ENCODE measurements at regions not wholly inside any gene's neighbourhood (a gene's known extent, or its start where the extent isn't known, plus 50 kb on each side); places are given as distances from the start of the nearest gene placed in this dataset.

DNA sequence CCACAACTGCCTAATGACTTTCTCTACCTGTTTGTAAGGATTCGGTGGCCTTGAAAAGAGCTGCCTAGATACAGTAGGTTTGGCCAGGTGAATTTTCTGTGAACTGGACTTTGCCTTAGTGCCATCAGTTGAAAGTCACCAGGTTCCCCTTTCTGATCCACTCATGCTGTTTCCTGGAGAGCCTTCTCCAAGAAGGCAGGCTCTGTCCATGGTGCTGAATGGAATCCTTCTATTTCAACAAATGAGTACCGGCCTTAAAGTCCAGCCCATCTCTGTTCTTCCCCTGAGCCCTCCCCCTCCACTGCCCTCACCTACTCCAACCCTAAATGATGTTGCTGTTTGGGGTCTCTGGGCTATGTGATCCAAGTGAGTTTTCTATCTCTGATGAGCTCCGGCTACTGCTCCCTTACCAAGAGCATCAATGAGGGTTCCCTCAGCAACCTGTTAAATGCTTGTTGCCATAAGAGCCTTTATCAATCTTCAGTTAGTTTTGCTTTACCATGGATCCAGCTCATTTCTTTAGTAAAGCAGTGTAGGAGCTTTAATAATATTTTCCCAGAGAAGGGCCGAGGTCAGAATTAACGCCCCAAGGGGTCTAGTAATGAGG, 500.4 kb downstream of the PTPRU start:
- Histone ChIP-seq H3K36me3 (no peaks in the 10 kb centered on the region), H3K4me3 (ENCODE audit: low read depth in 1 of 2, low read length in 1 of 2) (no peak overlapping the region), H3K9me3 (no peaks in the 10 kb centered on the region), H3K4me1 (ENCODE audit: control insufficient read depth in 1 of 2, insufficient read depth in 1 of 2, low read depth in 1 of 2, low read length in 1 of 2) (no peaks in the 10 kb centered on the region), H3K27ac (no peak overlapping the region), H3K27me3 (no peaks in the 10 kb centered on the region)
- TF ChIP-seq, protein P1, sequence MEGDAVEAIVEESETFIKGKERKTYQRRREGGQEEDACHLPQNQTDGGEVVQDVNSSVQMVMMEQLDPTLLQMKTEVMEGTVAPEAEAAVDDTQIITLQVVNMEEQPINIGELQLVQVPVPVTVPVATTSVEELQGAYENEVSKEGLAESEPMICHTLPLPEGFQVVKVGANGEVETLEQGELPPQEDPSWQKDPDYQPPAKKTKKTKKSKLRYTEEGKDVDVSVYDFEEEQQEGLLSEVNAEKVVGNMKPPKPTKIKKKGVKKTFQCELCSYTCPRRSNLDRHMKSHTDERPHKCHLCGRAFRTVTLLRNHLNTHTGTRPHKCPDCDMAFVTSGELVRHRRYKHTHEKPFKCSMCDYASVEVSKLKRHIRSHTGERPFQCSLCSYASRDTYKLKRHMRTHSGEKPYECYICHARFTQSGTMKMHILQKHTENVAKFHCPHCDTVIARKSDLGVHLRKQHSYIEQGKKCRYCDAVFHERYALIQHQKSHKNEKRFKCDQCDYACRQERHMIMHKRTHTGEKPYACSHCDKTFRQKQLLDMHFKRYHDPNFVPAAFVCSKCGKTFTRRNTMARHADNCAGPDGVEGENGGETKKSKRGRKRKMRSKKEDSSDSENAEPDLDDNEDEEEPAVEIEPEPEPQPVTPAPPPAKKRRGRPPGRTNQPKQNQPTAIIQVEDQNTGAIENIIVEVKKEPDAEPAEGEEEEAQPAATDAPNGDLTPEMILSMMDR (IDR thresholded peaks at IDR 0.05) = no peak

DNA sequence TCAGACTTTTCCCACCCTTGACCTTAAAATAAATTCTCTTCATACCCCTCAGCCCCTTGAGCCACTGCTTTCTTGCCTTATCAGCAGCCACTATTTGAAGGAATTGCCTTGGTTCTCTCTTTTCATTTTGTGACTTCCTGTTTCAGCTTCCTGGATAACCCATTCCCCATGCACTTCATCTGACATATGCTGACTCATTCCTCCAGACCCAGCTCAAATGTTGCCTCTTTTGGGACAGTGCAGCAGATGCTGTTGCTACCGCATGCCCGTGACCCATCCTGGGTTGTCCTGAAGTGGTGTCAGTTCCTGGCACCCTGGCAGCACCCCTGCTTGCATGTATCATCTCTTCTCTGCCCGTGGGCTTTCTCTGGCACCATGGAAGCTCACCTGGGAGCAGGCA, 496.1 kb downstream of the PTPRU start:
- Histone ChIP-seq H3K4me1 (ENCODE audit: control insufficient read depth in 1 of 2, insufficient read depth in 1 of 2, low read depth in 1 of 2, low read length in 1 of 2) (no peaks in the 10 kb centered on the region), H3K36me3 (no peaks in the 10 kb centered on the region), H3K4me3 (ENCODE audit: low read depth in 1 of 2, low read length in 1 of 2) (no peak overlapping the region), H3K9me3 (no peaks in the 10 kb centered on the region), H3K27me3 (no peaks in the 10 kb centered on the region), H3K27ac (no peak overlapping the region)
- TF ChIP-seq, protein P1 (IDR thresholded peaks at IDR 0.05) = no peak

DNA sequence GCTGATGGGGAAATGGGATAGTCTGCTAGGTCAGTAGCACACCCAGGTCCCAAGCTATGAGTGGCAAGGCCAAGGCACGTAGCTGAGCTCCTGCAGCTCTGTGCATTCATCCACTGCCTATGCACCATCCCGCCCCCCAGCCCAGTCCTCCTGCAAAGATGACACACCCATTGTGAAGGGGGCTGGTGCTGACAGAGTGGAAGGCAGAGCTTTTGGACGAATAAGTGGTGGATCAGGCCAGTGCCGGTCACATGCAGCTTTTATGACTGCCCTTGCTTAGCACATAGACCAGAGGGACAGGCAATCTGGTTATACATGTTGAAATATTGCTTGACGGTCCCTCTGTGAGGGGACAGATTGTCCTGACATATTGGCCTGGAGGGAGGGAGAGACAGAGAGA, 494.3 kb downstream of the PTPRU start:
- Histone ChIP-seq H3K27ac (no peak overlapping the region), H3K4me3 (ENCODE audit: low read depth in 1 of 2, low read length in 1 of 2) (no peak overlapping the region), H3K36me3 (no peaks in the 10 kb centered on the region), H3K9me3 (no peaks in the 10 kb centered on the region), H3K27me3 (no peaks in the 10 kb centered on the region), H3K4me1 (ENCODE audit: control insufficient read depth in 1 of 2, insufficient read depth in 1 of 2, low read depth in 1 of 2, low read length in 1 of 2) (no peaks in the 10 kb centered on the region)
- TF ChIP-seq, protein P1 (IDR thresholded peaks at IDR 0.05) = no peak

DNA sequence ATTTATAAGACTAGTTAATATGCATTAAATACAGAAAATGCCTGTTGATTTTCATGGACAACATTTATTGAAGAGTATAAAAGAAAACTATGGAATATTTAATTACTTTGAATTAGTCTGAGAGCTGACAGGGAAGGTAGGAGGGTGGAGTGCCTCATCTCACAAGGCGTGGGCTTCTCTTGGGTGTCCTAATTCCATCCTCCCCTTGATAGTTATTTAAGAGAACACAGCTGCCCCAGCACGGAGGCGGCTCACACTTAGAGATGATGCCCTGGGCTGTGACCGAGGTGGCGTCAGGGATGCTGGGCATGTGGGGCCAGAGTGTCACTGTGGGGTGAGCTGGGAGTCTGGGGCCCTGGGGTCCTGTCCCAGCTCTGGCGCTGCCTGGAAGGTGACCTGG, 493.0 kb downstream of the PTPRU start:
- no peaks in the 10 kb centered on the region for H3K9me3 ChIP-seq
- TF ChIP-seq, protein P1 (IDR thresholded peaks at IDR 0.05) = no peak
- no peaks in the 10 kb centered on the region for H3K27me3 ChIP-seq
- H3K4me1 ChIP-seq (ENCODE audit: control insufficient read depth in 1 of 2, insufficient read depth in 1 of 2, low read depth in 1 of 2, low read length in 1 of 2) = no peaks in the 10 kb centered on the region
- no peak overlapping the region for H3K4me3 ChIP-seq (ENCODE audit: low read depth in 1 of 2, low read length in 1 of 2)
- no peaks in the 10 kb centered on the region for H3K36me3 ChIP-seq
- H3K27ac ChIP-seq = no peak overlapping the region

DNA sequence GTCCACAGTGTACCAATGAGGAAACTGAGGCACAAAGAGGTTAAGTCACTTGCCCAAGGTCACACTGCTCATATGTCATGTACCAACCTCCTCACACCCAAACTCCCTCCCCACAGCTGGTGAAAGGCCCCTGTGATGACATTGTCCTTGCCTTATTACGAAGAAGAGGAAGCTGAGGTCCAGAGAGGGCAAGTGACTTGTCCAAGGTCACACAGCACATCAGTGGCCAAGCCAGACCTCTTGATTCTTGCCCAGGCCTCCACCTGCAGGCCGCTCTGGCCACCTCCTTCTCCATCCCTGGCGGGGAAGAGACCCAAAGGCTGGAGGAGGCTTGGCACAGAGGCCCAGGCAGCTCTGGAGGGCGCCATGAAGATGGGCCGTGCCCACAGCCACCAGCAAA, 492.4 kb downstream of the PTPRU start:
- H3K4me1 ChIP-seq (ENCODE audit: control insufficient read depth in 1 of 2, insufficient read depth in 1 of 2, low read depth in 1 of 2, low read length in 1 of 2) = no peaks in the 10 kb centered on the region
- H3K9me3 ChIP-seq = no peaks in the 10 kb centered on the region
- no peak overlapping the region for H3K27ac ChIP-seq
- H3K27me3 ChIP-seq = no peaks in the 10 kb centered on the region
- H3K4me3 ChIP-seq (ENCODE audit: low read depth in 1 of 2, low read length in 1 of 2) = no peak overlapping the region
- TF ChIP-seq, protein P1 (IDR thresholded peaks at IDR 0.05) = no peak
- no peaks in the 10 kb centered on the region for H3K36me3 ChIP-seq

DNA sequence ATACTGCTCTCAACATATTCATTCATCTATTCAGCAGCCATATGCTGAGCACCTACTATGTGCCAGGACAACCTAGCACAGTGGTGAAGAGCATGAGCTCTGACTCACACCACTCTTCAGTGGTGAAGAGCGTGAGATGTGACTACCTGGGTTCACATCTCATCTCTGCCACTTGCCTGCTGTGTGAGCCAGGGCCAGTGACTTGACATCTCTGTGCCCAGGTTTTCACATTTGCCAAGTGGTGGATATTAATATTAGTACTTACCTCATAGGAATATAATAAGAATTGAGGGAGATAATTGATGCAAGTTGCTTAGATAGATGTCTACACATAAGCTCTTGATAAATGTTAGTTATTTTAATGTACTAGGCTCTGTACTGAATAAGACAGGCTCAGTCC, 488.9 kb downstream of the PTPRU start:
- Histone ChIP-seq H3K27ac (no peak overlapping the region), H3K36me3 (no peaks in the 10 kb centered on the region), H3K27me3 (no peaks in the 10 kb centered on the region), H3K9me3 (no peaks in the 10 kb centered on the region), H3K4me3 (ENCODE audit: low read depth in 1 of 2, low read length in 1 of 2) (no peak overlapping the region), H3K4me1 (ENCODE audit: control insufficient read depth in 1 of 2, insufficient read depth in 1 of 2, low read depth in 1 of 2, low read length in 1 of 2) (no peaks in the 10 kb centered on the region)
- TF ChIP-seq, protein P1 (IDR thresholded peaks at IDR 0.05) = no peak
